Fibroblast of skin of left quadriceps (primary cell): ENCODE measurements at regions not wholly inside any gene's neighbourhood (a gene's known extent, or its start where the extent isn't known, plus 50 kb on each side); places are given as distances from the start of the nearest gene placed in this dataset.
"Not testable (repeated sequence)": the region's sequence is repeated elsewhere in the genome, so short reads cannot be mapped to it uniquely, and the experiment has no call there.

Experiments used
- DNase-seq, 2 experiments: peaks; one replicate each; pipeline ENCODE4 v3.0.0-alpha.2; 2013; ENCODE audit warnings: low read depth in 2 of 2

GRCh38 chr6:160804639-160805038 lies 102.6 kb downstream of the PLG start:
- no peak for DNase-seq

- DNase-seq = no peak
Observed at GRCh38 chr6:160808263-160808662, 106.2 kb downstream of the PLG start.

DNA sequence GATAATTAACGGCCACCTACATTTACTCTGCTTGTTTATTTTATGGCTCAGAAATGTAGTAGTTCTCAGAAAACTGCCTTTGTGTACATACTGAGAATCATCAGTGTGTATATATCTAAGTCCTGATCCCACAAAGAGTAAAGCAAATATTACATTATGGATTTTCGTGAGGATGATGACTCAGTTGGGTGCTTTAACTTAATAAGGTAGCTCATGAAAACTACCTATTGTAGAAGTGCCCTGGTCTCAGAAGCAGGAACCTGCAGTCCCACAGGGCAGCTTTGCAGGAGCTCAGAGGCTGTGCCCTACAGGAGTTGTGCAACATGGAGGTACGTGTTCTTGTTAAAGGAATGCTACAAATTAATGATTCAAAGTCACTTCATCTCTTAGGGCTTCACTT lies 108.2 kb downstream of the PLG start:
- no peak for DNase-seq

DNA sequence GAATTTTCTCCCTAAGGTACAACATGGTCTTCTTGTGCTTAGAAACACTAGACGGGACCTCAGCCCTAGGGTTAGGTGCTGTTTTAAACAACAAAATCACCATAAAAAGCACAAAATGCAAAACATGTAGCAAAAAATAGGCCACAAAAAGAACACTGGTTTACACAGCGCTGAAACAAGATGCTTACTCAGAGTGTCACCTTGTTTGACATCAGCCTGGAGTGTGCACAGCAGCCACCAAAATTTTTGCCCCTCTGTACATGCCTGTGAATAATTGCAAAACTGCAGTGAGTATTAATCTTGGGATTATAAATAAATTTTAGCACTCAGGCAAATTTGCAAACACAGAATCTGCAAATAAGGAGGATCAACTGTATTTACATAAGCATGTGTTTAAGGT lies 110.1 kb downstream of the PLG start:
- no peak for DNase-seq

- DNase-seq = no peak
Observed at GRCh38 chr6:160818934-160819333, 116.9 kb downstream of the PLG start.

- DNase-seq = not testable (repeated sequence)
Observed at GRCh38 chr6:160820661-160821060, 118.6 kb downstream of the PLG start.

GRCh38 chr6:160831739-160832138 lies 129.7 kb downstream of the PLG start:
- no peak for DNase-seq

DNA sequence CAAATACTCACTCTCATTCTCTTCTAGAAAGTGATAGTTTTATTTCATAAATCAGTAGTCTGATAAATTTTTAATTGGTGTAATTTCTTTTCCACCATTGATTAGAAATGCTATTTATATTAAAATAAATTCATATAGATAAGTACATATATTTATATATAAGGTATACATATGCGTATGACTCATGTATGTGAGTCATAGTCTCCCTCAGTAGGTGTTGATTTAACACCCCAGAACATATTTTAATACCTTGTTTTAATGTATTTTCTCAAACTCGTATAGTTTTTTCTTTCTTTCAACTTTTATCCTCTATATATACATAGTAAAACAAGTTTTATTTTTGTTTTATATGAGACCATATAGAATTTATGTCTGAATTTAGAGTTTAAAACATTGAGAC lies 130.4 kb downstream of the PLG start:
- no peak for DNase-seq

- no peak for DNase-seq
Observed at GRCh38 chr6:160837146-160837545, 135.1 kb downstream of the PLG start.

GRCh38 chr6:160851031-160851430 lies 140.5 kb upstream of the MAP3K4 start:
- no peak for DNase-seq

- DNase-seq = no peak
Observed at GRCh38 chr6:160853946-160854345, 137.6 kb upstream of the MAP3K4 start.

DNA sequence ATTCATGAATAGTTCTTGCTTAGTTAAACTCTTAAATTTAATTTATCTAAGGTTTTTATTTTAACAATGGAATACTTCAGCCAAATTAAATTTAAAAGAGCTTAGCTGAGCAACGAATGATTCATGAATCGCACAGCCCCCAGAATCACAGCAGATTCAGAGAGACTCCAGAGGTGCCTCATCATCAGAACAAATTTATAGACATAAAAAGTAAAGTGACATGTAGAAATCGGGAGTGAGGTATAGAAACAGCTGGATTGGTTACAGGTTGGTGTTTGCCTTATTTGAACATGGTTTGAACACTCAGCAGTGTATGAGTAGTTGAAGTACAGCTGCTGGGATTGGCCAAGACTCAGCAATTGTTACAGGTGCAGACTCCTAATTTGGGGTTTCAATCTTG lies 132.7 kb upstream of the MAP3K4 start:
- no peak for DNase-seq

DNA sequence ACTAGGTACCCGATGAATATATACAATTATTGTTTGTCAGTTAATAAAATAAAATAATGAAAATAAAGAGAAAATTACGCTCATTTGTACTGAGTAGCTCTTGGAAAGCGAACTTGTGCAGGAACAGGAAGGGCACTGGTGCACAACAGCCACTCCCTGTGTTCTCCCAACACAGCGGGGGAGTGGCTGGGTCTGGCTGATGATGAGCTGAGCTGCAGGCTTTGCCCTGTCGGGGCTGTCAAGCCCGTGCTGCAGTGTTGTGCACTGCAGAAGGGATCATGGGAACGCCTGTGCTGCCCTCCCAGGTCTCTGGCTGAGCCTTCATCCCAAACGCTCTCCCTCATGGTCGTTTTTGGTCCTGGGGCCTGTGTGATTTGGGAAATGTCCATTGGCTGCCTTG lies 131.7 kb upstream of the MAP3K4 start:
- no peak for DNase-seq

- DNase-seq = no peak
Observed at GRCh38 chr6:160861824-160862223, 129.7 kb upstream of the MAP3K4 start.

- no peak for DNase-seq
Observed at GRCh38 chr6:160863782-160864181, 127.8 kb upstream of the MAP3K4 start.

DNA sequence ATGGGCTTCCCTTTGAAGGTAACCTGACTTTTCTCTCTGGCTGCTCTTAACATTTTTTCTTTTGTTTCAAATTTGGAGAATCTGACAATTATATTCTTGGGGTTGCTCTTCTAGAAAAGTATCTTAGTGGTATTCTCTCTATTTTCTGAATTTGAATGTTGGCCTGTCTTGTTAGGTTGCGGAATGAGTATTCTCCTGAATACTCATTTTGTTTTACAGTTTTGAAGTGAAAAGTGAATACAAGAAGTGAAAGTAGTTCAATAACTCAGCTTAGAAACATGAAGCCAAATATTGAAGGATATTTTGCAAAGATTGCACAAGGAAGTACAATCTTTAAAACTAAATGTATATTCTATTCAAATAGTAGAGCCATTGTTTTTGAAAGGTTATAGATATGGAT lies 120.2 kb upstream of the MAP3K4 start:
- DNase-seq = no peak

GRCh38 chr6:160881148-160881808 lies 110.3 kb upstream of the MAP3K4 start:
- DNase-seq = no peak

GRCh38 chr6:160882006-160882405 lies 109.6 kb upstream of the MAP3K4 start:
- DNase-seq = no peak

DNA sequence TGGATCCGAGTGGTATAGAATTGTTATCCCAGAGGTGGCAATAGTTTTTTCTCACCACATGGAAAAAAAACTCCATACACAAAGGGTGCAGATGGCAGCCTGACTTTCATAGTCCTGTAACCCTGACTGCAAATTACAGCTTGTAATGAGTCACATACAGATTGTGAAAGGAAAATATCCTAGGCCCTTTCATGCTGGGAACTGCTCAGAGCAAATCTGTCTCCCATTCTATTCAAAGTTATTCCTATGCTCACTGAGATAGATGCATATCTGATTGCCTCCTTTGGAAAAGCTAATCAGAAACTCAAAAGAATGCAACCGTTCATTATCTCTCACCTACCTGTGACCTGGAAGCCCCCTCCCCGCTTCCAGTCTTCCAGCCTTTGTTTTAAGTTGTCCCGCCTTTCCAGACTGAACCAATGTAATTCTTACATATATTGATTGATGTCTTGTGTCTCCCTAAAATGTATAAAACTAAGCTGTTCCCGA lies 108.7 kb upstream of the MAP3K4 start:
- no peak for DNase-seq

DNA sequence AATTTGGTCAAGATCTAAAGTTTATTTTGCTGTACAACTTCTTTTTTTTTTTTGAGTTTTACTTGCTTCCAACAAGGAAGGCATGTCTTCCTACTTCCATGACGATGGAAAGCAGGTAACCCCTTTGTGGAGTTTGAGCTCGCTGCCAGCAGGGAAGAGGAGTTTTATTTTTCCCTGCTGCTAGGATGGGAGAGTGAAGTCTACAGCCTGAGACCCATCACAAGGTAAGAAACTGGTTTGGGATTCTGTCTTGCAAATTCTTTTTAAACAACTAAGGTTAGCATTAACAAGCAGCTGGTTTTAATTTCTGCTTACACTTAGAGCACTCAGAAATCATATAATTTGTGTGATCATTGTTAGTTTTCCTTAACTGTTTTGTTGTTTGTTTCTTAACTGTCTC lies 108.0 kb upstream of the MAP3K4 start:
- no peak for DNase-seq

DNA sequence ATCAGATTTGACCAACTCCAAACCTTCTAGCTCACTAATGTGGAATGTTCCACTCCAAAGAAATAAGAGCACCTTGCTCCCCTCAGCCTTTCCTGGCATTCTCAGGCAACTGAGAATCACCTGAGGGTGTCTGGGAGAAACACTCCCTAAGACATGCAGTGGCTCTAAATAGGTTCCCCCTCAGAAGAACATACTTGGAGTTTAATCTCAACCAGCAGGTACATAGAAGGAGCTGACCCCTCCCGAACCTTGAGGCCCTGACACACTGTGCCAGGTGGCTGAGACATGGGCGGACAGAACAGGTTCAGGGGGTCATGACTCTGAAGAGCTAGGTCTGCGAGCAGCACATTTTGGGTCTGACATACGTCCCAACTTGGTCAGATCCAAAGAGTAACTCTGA lies 107.6 kb upstream of the MAP3K4 start:
- DNase-seq = no peak

DNA sequence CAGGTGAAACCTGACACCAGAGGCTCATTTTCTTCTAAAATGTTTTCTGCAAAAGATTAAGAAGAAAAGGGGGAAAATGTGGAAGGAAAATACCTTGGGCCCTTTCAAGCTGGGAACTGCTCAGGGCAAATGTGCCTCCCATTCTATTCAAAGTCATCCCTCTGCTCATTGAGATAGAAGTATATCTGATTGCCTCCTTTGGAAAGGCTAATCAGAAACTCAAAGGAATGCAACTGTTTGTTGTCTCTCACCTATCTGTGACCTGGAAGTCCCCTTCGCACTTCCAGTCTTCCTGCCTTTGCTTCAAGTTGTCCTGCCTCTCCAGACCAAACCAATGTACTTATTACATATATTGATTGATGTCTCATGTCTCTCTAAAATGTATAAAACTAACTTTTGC lies 102.4 kb upstream of the MAP3K4 start:
- not testable (repeated sequence) for DNase-seq

DNA sequence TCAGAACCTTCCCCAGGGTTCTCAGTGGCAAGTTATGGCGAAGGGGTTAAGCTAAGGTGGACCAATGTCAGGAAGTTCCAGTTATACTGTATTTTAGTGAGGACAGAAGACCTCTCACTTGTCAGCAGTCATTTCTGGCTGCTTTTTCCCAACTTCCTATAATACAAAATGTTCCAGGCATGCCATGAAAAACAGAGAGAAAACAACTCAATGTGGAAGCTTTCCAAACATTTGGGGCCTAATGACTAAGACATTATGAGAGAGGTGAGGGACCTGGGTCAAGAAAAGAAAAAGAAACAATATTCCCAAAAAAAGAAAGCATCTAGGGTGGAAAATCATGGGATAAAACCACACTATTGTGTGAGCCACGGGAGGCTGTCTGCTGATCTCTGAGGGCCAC lies 99.9 kb upstream of the MAP3K4 start:
- DNase-seq = no peak

- DNase-seq = no peak
Observed at GRCh38 chr6:160895562-160895961, 96.0 kb upstream of the MAP3K4 start.
